ENCODE measurements at regions not wholly inside any gene's neighbourhood (a gene's known extent, or its start where the extent isn't known, plus 50 kb on each side); places are given as distances from the start of the nearest gene placed in this dataset.

GRCh38 chr13:89965252-89965651, 1382.2 kb upstream of the MIR17HG start:
- TF ChIP-seq CTCF (IDR thresholded peaks at IDR 0.05): no peak
- TF ChIP-seq POLR2A (IDR thresholded peaks at IDR 0.05): no peak
- no peak for TF ChIP-seq EP300 (IDR thresholded peaks at IDR 0.05)

Measured in ovary (tissue), 3 donors.